DOHH2 (cell line): ENCODE measurements at regions not wholly inside any gene's neighbourhood (a gene's known extent, or its start where the extent isn't known, plus 50 kb on each side); places are given as distances from the start of the nearest gene placed in this dataset.

Source experiments
- H3F3A ChIP-seq: fragments of 200-600 bp; sonication (generic), shearing (Covaris generic); 2 replicates; pipeline ENCODE4 v1.6.0; 2016; ENCODE audit warnings: antibody characterized with exemption, mild to moderate bottlenecking; ENCODE audit not compliant: control insufficient read depth, insufficient read depth
- H3K27ac ChIP-seq: fragments of 200-600 bp; sonication (generic); 2 replicates; pipeline ENCODE4 v1.5.1; 2014; ENCODE audit warnings: low read depth, mild to moderate bottlenecking, low read length, moderate library complexity
- H3K27me3 ChIP-seq: fragments of 200-600 bp; sonication (generic); 2 replicates; pipeline ENCODE4 v1.6.1; 2014; ENCODE audit warnings: mild to moderate bottlenecking, low read length, mixed read lengths; ENCODE audit not compliant: control insufficient read depth
- H3K36me3 ChIP-seq: fragments of 200-600 bp; sonication (generic); 2 replicates; pipeline ENCODE4 v1.6.1; 2014; ENCODE audit warnings: mild to moderate bottlenecking, low read length, moderate library complexity, mixed read lengths; ENCODE audit not compliant: control insufficient read depth
- H3K4me1 ChIP-seq: fragments of 200-600 bp; sonication (generic); 2 replicates; pipeline ENCODE4 v1.6.1; 2014; ENCODE audit warnings: mild to moderate bottlenecking, low read length, mixed read lengths; ENCODE audit not compliant: control insufficient read depth
- H3K4me2 ChIP-seq: fragments of 200-600 bp; sonication (generic); 2 replicates; pipeline ENCODE4 v1.6.0; 2014; ENCODE audit warnings: mild to moderate bottlenecking, low read length, moderate library complexity
- H3K4me3 ChIP-seq: fragments of 200-600 bp; sonication (generic); 2 replicates; pipeline ENCODE4 v1.5.1; 2014; ENCODE audit warnings: mild to moderate bottlenecking, low read length, mixed read lengths
- H3K79me2 ChIP-seq: fragments of 200-600 bp; sonication (generic); 2 replicates; pipeline ENCODE4 v1.6.1; 2014; ENCODE audit warnings: mild to moderate bottlenecking, low read length, mixed read lengths; ENCODE audit not compliant: control insufficient read depth
- H3K9me2 ChIP-seq: fragments of 200-600 bp; sonication (generic); replicated peaks from 2 replicates; pipeline ENCODE4 v1.6.1; 2014; ENCODE audit warnings: mild to moderate bottlenecking, low read length, mixed read lengths; ENCODE audit not compliant: control insufficient read depth
- H3K9me3 ChIP-seq: fragments of 200-600 bp; sonication (generic); 2 replicates; pipeline ENCODE4 v1.6.1; 2014; ENCODE audit warnings: antibody characterized with exemption, low read length, mixed read lengths; ENCODE audit not compliant: control insufficient read depth, insufficient read depth
- H4K20me1 ChIP-seq: fragments of 200-600 bp; sonication (generic); 2 replicates; pipeline ENCODE4 v1.6.0; 2014; ENCODE audit warnings: low read depth, mild to moderate bottlenecking, antibody characterized with exemption, low read length, moderate library complexity; ENCODE audit not compliant: control insufficient read depth, insufficient read depth
- EZH2phosphoT487 ChIP-seq: fragments of 200-600 bp; sonication (generic); IDR thresholded peaks from 2 replicates; pipeline ENCODE4 v1.6.1; 2017; ENCODE audit warnings: borderline replicate concordance, mild to moderate bottlenecking, antibody characterized with exemption, low read length, moderate library complexity, mixed read lengths
- TF ChIP-seq, protein P1 (sequence below): fragments of 200-600 bp; sonication (generic); IDR thresholded peaks from one replicate; pipeline ENCODE4 v1.5.1; 2014; ENCODE audit warnings: antibody characterized with exemption, mild to moderate bottlenecking, low read depth, low read length; ENCODE audit not compliant: poor library complexity, severe bottlenecking

DNA sequence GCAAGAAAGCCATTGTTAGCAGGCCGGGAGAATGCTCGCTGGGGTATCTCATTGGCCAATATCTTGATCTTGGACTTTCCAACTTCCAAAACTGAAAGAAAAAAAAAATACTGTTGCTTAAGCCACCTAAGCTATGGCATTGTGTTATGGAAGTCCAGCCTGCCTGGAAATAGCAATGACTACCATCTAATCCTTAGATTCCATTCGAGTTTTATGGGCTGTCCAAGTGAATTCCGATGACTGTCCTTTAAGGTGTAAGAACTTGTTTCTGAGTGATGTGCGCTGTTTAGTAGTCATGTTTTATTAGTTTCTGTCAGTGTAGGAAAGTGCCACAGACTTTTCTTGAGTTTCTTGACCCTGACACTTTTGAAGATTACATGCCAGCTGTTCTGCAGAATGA lies 762.6 kb downstream of the USP25 start:
- TF ChIP-seq, protein P1, sequence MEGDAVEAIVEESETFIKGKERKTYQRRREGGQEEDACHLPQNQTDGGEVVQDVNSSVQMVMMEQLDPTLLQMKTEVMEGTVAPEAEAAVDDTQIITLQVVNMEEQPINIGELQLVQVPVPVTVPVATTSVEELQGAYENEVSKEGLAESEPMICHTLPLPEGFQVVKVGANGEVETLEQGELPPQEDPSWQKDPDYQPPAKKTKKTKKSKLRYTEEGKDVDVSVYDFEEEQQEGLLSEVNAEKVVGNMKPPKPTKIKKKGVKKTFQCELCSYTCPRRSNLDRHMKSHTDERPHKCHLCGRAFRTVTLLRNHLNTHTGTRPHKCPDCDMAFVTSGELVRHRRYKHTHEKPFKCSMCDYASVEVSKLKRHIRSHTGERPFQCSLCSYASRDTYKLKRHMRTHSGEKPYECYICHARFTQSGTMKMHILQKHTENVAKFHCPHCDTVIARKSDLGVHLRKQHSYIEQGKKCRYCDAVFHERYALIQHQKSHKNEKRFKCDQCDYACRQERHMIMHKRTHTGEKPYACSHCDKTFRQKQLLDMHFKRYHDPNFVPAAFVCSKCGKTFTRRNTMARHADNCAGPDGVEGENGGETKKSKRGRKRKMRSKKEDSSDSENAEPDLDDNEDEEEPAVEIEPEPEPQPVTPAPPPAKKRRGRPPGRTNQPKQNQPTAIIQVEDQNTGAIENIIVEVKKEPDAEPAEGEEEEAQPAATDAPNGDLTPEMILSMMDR, result no peak
- TF ChIP-seq EZH2phosphoT487, result no peak
- Histone ChIP-seq H3K36me3 (no peaks in the 10 kb centered on the region), H3K4me1 (no peaks in the 10 kb centered on the region), H4K20me1 (no peaks in the 10 kb centered on the region), H3K4me3 (no peak overlapping the region), H3K27ac (no peak overlapping the region), H3K9me2 (no peaks in the 10 kb centered on the region), H3K4me2 (no peak overlapping the region), H3K27me3 (no peaks in the 10 kb centered on the region), H3F3A (no peaks in the 10 kb centered on the region), H3K79me2 (no peaks in the 10 kb centered on the region), H3K9me3 (no peaks in the 10 kb centered on the region)

DNA sequence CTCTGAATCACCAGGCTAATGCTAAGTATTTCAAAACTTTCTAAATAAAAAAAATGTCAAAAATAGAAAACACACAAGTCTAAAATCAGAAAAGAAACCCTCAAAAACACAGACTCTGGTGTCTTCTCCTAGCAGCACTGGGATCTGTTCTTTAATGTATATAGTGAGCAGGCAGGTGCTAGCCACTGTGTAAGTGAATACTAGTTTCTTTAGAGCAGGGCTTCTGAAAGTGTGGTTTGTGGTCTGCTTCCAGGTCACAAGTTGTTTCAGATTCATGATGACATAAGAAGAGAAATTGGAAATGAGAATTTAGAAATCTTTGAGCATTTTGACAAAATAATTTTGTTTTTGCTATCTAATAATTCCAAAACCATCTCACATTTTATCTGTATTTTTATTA lies 763.1 kb downstream of the USP25 start:
- no peaks in the 10 kb centered on the region for H3K4me1 ChIP-seq
- no peaks in the 10 kb centered on the region for H3K36me3 ChIP-seq
- no peak overlapping the region for H3K4me3 ChIP-seq
- H3K27me3 ChIP-seq, result no peaks in the 10 kb centered on the region
- no peaks in the 10 kb centered on the region for H3F3A ChIP-seq
- no peaks in the 10 kb centered on the region for H3K9me3 ChIP-seq
- H3K9me2 ChIP-seq, result no peaks in the 10 kb centered on the region
- H3K27ac ChIP-seq, result no peak overlapping the region
- H4K20me1 ChIP-seq, result no peaks in the 10 kb centered on the region
- H3K4me2 ChIP-seq, result no peak overlapping the region
- no peaks in the 10 kb centered on the region for H3K79me2 ChIP-seq
- no peak for TF ChIP-seq EZH2phosphoT487
- TF ChIP-seq, protein P1, result no peak

DNA sequence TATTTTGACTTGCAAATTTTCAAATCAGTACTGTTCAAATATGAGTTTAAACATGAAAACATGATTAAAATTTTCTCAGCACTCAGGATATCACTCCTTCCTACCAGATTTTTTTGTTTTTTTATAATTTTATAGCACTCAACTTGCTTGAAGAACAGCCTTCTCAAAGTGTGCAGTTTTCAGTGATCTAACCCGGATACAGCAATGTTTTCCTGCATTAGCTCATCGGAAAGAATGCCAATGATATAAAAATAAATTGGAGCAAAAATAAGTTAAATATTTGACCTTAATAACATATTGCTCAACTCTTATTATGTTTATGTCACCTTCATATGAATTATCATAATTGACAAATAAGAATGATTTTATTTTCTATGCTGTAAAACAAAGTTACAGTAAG lies 766.8 kb downstream of the USP25 start:
- no peak overlapping the region for H3K27ac ChIP-seq
- H3K4me3 ChIP-seq, result no peak overlapping the region
- H3K79me2 ChIP-seq, result no peaks in the 10 kb centered on the region
- peaks cover 5% of the 10 kb centered on the region; the same call in 1 of the 2 replicates for H3K9me3 ChIP-seq
- no peak for TF ChIP-seq EZH2phosphoT487
- TF ChIP-seq, protein P1, result no peak
- no peaks in the 10 kb centered on the region for H3K9me2 ChIP-seq
- H4K20me1 ChIP-seq, result no peaks in the 10 kb centered on the region
- H3F3A ChIP-seq, result no peaks in the 10 kb centered on the region
- H3K4me1 ChIP-seq, result no peaks in the 10 kb centered on the region
- no peaks in the 10 kb centered on the region for H3K27me3 ChIP-seq
- no peak overlapping the region for H3K4me2 ChIP-seq
- H3K36me3 ChIP-seq, result no peaks in the 10 kb centered on the region

DNA sequence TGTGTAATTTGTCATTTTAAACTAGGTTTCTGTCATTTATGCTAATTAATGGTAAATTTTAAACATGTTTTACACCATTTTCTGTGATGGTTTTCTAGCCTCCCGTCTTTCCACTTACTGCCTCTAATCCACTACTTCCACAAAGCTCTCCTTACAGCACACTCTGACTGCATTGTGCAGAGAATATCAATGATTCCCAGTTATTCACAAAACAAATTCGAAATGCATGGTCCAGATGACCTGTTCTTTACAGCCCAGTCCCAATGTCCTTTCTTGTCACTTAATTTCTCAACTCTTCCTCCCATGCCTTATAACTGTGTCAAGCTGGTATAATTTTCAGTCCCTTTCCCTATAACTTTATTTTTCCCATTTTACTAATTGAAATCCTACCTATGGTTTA lies 770.5 kb downstream of the USP25 start:
- Histone ChIP-seq H4K20me1 (no peaks in the 10 kb centered on the region), H3F3A (no peaks in the 10 kb centered on the region), H3K4me2 (no peak overlapping the region), H3K4me3 (no peak overlapping the region), H3K9me2 (no peaks in the 10 kb centered on the region), H3K9me3 (peaks cover 5% of the 10 kb centered on the region), H3K27ac (no peak overlapping the region), H3K36me3 (no peaks in the 10 kb centered on the region), H3K27me3 (no peaks in the 10 kb centered on the region), H3K79me2 (no peaks in the 10 kb centered on the region), H3K4me1 (no peaks in the 10 kb centered on the region)
- TF ChIP-seq, protein P1, result no peak
- no peak for TF ChIP-seq EZH2phosphoT487
